ENCODE measurements at regions not wholly inside any gene's neighbourhood (a gene's known extent, or its start where the extent isn't known, plus 50 kb on each side); places are given as distances from the start of the nearest gene placed in this dataset.

- Mint-ChIP-seq H3K36me3 (no peaks in the 10 kb centered on the region), H3K27ac (no peak overlapping the region), H3K9me3 (no peaks in the 10 kb centered on the region), H3K4me1 (ENCODE audit: low read depth) (no peaks in the 10 kb centered on the region), H3K4me3 (no peak overlapping the region), H3K27me3 (no peaks in the 10 kb centered on the region)
- intact Hi-C loops (cut with micrococcal nuclease) = no loop called here
- DNase-seq = no peak
- CTCF ChIA-PET = no interaction called here
- POLR2A ChIA-PET = no interaction called here
These were observed 282.7 kb downstream of the DKK2 start for GRCh38 chr4:106753426-106753825.

- intact Hi-C loops (cut with micrococcal nuclease) = no loop called here
- POLR2A ChIA-PET = no interaction called here
- no peak overlapping the region for H3K4me3 Mint-ChIP-seq
These were observed 289.7 kb downstream of the DKK2 start for GRCh38 chr4:106746451-106746850.

GRCh38 chr4:106738121-106738520 lies 298.0 kb downstream of the DKK2 start:
- CTCF ChIA-PET = no interaction called here
- Mint-ChIP-seq H3K36me3 (no peaks in the 10 kb centered on the region), H3K27ac (no peak overlapping the region), H3K9me3 (no peaks in the 10 kb centered on the region), H3K4me1 (ENCODE audit: low read depth) (no peaks in the 10 kb centered on the region), H3K4me3 (no peak overlapping the region), H3K27me3 (no peaks in the 10 kb centered on the region)
- DNase-seq = no peak
- intact Hi-C loops (cut with micrococcal nuclease) = no loop called here
- POLR2A ChIA-PET = no interaction called here

More at GRCh38 chr4:106746451-106746850, 289.7 kb downstream of the DKK2 start:
- CTCF ChIA-PET = no interaction called here
- Mint-ChIP-seq H3K9me3 (peaks cover 4% of the 10 kb centered on the region), H3K4me1 (ENCODE audit: low read depth) (no peaks in the 10 kb centered on the region), H3K27me3 (no peaks in the 10 kb centered on the region), H3K27ac (no peak overlapping the region), H3K36me3 (no peaks in the 10 kb centered on the region)
- no peak for DNase-seq

- POLR2A ChIA-PET = no interaction called here
- no peak overlapping the region for H3K4me3 Mint-ChIP-seq
- DNase-seq = no peak
- no peaks in the 10 kb centered on the region for H3K9me3 Mint-ChIP-seq
- no peak overlapping the region for H3K27ac Mint-ChIP-seq
- H3K27me3 Mint-ChIP-seq = no peaks in the 10 kb centered on the region
- no peaks in the 10 kb centered on the region for H3K36me3 Mint-ChIP-seq
- CTCF ChIA-PET = no interaction called here
- intact Hi-C loops (cut with micrococcal nuclease) = no loop called here
- no peaks in the 10 kb centered on the region for H3K4me1 Mint-ChIP-seq (ENCODE audit: low read depth)
These were observed 317.6 kb downstream of the DKK2 start for GRCh38 chr4:106718548-106718947.

- Mint-ChIP-seq H3K9me3 (no peaks in the 10 kb centered on the region), H3K27ac (no peak overlapping the region), H3K4me1 (ENCODE audit: low read depth) (no peaks in the 10 kb centered on the region), H3K27me3 (no peaks in the 10 kb centered on the region), H3K36me3 (no peaks in the 10 kb centered on the region), H3K4me3 (no peak overlapping the region)
- no peak for DNase-seq
- ChIA-PET CTCF (no interaction called here), POLR2A (no interaction called here)
- intact Hi-C loops (cut with micrococcal nuclease) = no loop called here
These were observed 319.0 kb downstream of the DKK2 start for GRCh38 chr4:106717091-106717490.

GRCh38 chr4:106715825-106716224 lies 320.3 kb downstream of the DKK2 start:
- CTCF ChIA-PET = no interaction called here
- Mint-ChIP-seq H3K9me3 (peaks cover 2% of the 10 kb centered on the region), H3K4me3 (no peak overlapping the region), H3K27ac (no peak overlapping the region), H3K4me1 (ENCODE audit: low read depth) (no peaks in the 10 kb centered on the region), H3K27me3 (no peaks in the 10 kb centered on the region), H3K36me3 (no peaks in the 10 kb centered on the region)
- intact Hi-C loops (cut with micrococcal nuclease) = no loop called here
- POLR2A ChIA-PET = no interaction called here
- no peak for DNase-seq

GRCh38 chr4:106708464-106708816 lies 327.7 kb downstream of the DKK2 start:
- Mint-ChIP-seq H3K4me3 (no peak overlapping the region), H3K9me3 (peaks cover 3% of the 10 kb centered on the region), H3K4me1 (ENCODE audit: low read depth) (no peaks in the 10 kb centered on the region), H3K36me3 (no peaks in the 10 kb centered on the region), H3K27ac (no peak overlapping the region), H3K27me3 (no peaks in the 10 kb centered on the region)
- ChIA-PET POLR2A (no interaction called here), CTCF (no interaction called here)
- DNase-seq = no peak
- intact Hi-C loops (cut with micrococcal nuclease) = no loop called here

GRCh38 chr4:106707776-106708463 lies 328.2 kb downstream of the DKK2 start:
- DNase-seq = no peak
- Mint-ChIP-seq H3K4me3 (no peak overlapping the region), H3K27ac (no peak overlapping the region), H3K36me3 (no peaks in the 10 kb centered on the region), H3K4me1 (ENCODE audit: low read depth) (no peaks in the 10 kb centered on the region), H3K27me3 (no peaks in the 10 kb centered on the region), H3K9me3 (peaks cover 6% of the 10 kb centered on the region)
- ChIA-PET CTCF (no interaction called here), POLR2A (no interaction called here)
- intact Hi-C loops (cut with micrococcal nuclease) = no loop called here

- CTCF ChIA-PET = no interaction called here
- no peaks in the 10 kb centered on the region for H3K27me3 Mint-ChIP-seq
- H3K4me1 Mint-ChIP-seq (ENCODE audit: low read depth) = no peaks in the 10 kb centered on the region
- intact Hi-C loops (cut with micrococcal nuclease) = no loop called here
- POLR2A ChIA-PET = no interaction called here
- H3K4me3 Mint-ChIP-seq = no peak overlapping the region
- peaks cover 12% of the 10 kb centered on the region for H3K9me3 Mint-ChIP-seq
- DNase-seq = no peak
- H3K36me3 Mint-ChIP-seq = no peaks in the 10 kb centered on the region
- no peak overlapping the region for H3K27ac Mint-ChIP-seq
These were observed 331.8 kb downstream of the DKK2 start for GRCh38 chr4:106704253-106704870.

GRCh38 chr4:106700321-106700720 lies 331.7 kb upstream of the GIMD1 start:
- POLR2A ChIA-PET = no interaction called here
- intact Hi-C loops (cut with micrococcal nuclease) = no loop called here
- no peak overlapping the region for H3K27ac Mint-ChIP-seq
- H3K27me3 Mint-ChIP-seq = no peaks in the 10 kb centered on the region
- CTCF ChIA-PET = no interaction called here
- peaks cover 14% of the 10 kb centered on the region for H3K9me3 Mint-ChIP-seq
- H3K4me3 Mint-ChIP-seq = no peak overlapping the region
- no peaks in the 10 kb centered on the region for H3K4me1 Mint-ChIP-seq (ENCODE audit: low read depth)
- no peaks in the 10 kb centered on the region for H3K36me3 Mint-ChIP-seq
- no peak for DNase-seq

GRCh38 chr4:106698621-106699195 lies 330.1 kb upstream of the GIMD1 start:
- CTCF ChIA-PET = no interaction called here
- intact Hi-C loops (cut with micrococcal nuclease) = no loop called here

GRCh38 chr4:106695501-106696262 lies 327.1 kb upstream of the GIMD1 start:
- H3K36me3 Mint-ChIP-seq = no peaks in the 10 kb centered on the region
- H3K4me3 Mint-ChIP-seq = no peak overlapping the region
- no peak for DNase-seq
- intact Hi-C loops (cut with micrococcal nuclease) = no loop called here
- ChIA-PET CTCF (no interaction called here), POLR2A (no interaction called here)
- no peak overlapping the region for H3K27ac Mint-ChIP-seq
- H3K27me3 Mint-ChIP-seq = no peaks in the 10 kb centered on the region
- H3K4me1 Mint-ChIP-seq (ENCODE audit: low read depth) = no peaks in the 10 kb centered on the region
- peaks cover 3% of the 10 kb centered on the region for H3K9me3 Mint-ChIP-seq

More at GRCh38 chr4:106698621-106699195, 330.1 kb upstream of the GIMD1 start:
- Mint-ChIP-seq H3K9me3 (peaks cover 14% of the 10 kb centered on the region), H3K27ac (no peak overlapping the region), H3K36me3 (no peaks in the 10 kb centered on the region), H3K4me1 (ENCODE audit: low read depth) (no peaks in the 10 kb centered on the region), H3K27me3 (no peaks in the 10 kb centered on the region), H3K4me3 (no peak overlapping the region)
- POLR2A ChIA-PET = no interaction called here
- DNase-seq = no peak

GRCh38 chr4:106694232-106694631 lies 325.7 kb upstream of the GIMD1 start:
- H3K27me3 Mint-ChIP-seq = no peaks in the 10 kb centered on the region
- no peak overlapping the region for H3K27ac Mint-ChIP-seq
- peaks cover 5% of the 10 kb centered on the region for H3K9me3 Mint-ChIP-seq
- intact Hi-C loops (cut with micrococcal nuclease) = no loop called here
- ChIA-PET POLR2A (no interaction called here), CTCF (no interaction called here)
- no peaks in the 10 kb centered on the region for H3K36me3 Mint-ChIP-seq
- DNase-seq = no peak
- no peak overlapping the region for H3K4me3 Mint-ChIP-seq
- no peaks in the 10 kb centered on the region for H3K4me1 Mint-ChIP-seq (ENCODE audit: low read depth)

All from activated CD4-positive, alpha-beta memory T cell treated with anti-CD3 and anti-CD28 coated beads for 36 hours (primary cell).